HS-27A (cell line): ENCODE measurements at regions not wholly inside any gene's neighbourhood (a gene's known extent, or its start where the extent isn't known, plus 50 kb on each side); places are given as distances from the start of the nearest gene placed in this dataset.
"Not testable (repeated sequence)": the region's sequence is repeated elsewhere in the genome, so short reads cannot be mapped to it uniquely, and the experiment has no call there.

Experiments used
- DNase-seq: peaks from one replicate; pipeline ENCODE4 v3.0.0-alpha.2; 2012; ENCODE audit warnings: low read depth, missing footprints

GRCh38 chr11:103805688-103806009, 230.8 kb upstream of the DDI1 start:
- DNase-seq, result no peak

- no peak for DNase-seq
These were observed 230.1 kb upstream of the DDI1 start for GRCh38 chr11:103806130-103806895.

- DNase-seq, result no peak
These were observed 228.6 kb upstream of the DDI1 start for GRCh38 chr11:103807806-103808205.

- DNase-seq, result no peak
These were observed 228.2 kb upstream of the DDI1 start for GRCh38 chr11:103808252-103808651.

- no peak for DNase-seq
These were observed 224.5 kb upstream of the DDI1 start for GRCh38 chr11:103811870-103812455.

DNA sequence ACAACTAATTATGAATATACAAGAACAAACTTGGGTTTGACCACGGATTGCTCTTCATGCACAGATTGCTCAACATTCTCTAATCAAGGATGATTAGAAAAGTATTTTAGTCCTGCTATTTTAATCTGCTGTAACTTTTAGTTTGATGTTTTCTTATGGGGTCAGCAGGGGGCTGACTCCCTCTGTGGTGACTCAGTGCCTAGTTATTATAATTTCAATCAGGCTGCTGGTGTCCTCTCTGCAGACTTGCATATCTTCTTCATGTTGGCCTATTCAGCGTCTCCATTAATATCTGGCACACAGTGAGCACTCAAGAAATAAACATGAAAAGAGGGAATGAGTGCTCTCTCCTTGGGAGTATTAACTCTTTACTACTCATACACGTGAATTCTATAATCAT, 223.8 kb upstream of the DDI1 start:
- no peak for DNase-seq

GRCh38 chr11:103820345-103820744, 216.1 kb upstream of the DDI1 start:
- not testable (repeated sequence) for DNase-seq

DNA sequence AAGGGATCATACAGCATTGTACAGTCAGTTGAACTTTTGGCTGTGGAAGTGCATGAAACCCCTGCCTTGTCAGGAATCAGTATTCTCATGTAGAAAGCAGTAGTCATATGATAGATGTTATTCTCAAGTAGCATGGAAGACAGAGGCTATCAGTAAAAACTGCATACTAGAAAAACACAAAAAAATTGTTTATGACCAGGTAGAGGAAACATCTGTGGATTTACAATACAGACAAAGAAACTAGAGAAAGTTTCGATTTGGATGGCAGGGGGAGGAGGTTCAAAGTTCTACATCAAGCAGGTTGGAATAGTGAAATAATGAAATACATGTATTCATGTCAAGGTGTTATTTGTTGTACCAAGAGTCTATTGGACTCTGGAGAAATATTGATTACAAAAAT, 212.3 kb upstream of the DDI1 start:
- DNase-seq, result no peak

DNA sequence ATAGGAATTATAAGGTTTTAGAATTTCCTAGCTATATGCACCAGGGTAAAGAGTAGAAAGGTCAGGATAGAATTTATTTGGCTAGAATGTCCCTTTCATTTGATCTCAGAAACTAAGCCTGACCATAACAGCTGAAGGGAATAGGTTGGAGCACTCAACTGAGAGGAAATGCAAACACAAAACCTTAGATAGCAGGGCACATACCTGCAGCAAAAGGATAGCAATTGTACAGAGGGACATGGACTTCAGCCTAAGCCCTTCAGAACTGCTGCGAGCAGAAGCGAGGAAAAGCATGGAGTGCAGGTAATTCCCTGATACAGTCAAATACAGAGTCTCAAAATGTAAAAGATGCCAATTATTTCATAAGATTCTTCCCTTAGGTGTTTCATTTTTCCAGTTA, 211.0 kb upstream of the DDI1 start:
- DNase-seq, result no peak

- DNase-seq, result no peak
These were observed 209.6 kb upstream of the DDI1 start for GRCh38 chr11:103826856-103827255.

DNA sequence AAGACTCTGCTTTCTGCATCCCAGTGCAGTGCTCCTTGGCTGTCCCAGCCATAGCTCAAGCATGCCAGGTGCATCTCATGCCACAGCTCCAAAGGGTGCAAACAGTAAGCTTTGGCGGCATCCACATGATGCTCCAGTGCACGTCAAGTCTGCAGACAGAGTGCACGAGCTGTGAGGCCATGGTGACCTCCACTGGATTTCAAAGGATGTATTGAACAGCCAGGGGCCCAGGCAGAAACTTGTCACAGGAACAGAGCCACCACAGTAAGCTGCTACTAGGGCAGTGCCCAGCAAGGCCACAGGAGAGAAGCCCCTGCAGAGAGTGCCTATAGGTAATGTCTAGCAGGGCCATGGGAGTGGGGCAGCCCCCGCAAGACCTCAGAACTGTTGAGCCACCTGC, 206.8 kb upstream of the DDI1 start:
- no peak for DNase-seq

- DNase-seq, result no peak
These were observed 206.2 kb upstream of the DDI1 start for GRCh38 chr11:103830205-103830604.

GRCh38 chr11:103832762-103833161, 203.7 kb upstream of the DDI1 start:
- DNase-seq, result no peak

DNA sequence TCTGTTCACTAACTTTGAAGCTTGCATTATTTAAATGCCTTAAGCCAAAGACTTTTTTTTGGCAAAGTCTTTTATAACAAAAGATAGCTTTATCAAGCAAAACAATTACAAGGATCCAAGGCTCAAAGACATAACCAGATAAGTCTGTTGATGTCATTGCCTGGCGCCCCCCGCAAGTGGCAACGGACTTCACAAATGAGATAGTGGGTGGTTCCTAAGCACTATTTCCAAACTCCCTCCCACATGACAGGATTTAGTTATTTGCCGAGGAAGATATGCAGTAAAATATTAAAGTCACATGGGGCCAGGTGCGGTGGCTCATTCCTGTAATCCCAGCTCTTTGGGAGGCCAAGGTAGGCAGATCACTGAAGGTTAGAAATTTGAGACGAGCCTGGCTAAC, 194.2 kb upstream of the DDI1 start:
- no peak for DNase-seq

- no peak for DNase-seq
These were observed 193.6 kb upstream of the DDI1 start for GRCh38 chr11:103842795-103843194.

- DNase-seq, result no peak
These were observed 191.9 kb upstream of the DDI1 start for GRCh38 chr11:103844327-103845215.

DNA sequence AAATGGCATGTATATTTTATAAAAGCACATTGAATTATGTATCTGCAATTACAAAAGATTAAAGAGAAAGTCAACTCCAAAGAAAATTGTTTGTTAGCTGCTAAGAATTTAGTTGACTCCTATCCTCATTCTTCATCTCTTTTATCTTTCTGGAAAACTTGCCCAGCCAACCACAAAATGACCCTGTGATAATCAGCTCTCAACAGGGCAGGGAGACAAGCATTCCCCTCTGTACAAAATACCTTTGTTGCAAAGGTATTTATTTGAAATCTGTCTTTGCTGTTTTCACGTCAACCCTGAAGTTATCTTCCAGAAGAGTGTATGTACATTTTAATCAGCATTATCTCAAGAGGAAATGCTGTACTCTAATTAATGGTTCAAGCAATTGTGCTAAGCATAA, 191.1 kb upstream of the DDI1 start:
- no peak for DNase-seq

DNA sequence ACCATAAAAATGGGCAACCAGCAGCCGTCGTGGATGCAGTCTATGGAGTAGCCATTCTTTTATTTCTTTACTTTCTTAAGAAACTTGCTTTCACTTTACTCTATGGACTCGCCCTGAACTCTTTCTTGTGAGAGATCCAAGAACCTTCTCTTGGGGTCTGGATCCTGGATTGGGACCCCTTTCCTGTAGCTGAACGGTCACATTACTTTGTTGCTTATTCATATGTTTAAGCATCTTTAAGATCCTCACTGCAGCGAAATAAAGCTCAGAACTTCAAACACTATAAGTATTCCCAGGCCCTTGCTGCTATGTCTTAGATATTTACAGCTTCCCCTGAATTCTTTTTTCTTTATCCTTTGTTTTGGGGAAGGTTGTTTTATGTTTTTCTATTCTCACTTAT, 187.8 kb upstream of the DDI1 start:
- DNase-seq, result no peak

- DNase-seq, result no peak
These were observed 187.1 kb upstream of the DDI1 start for GRCh38 chr11:103849366-103849765.

DNA sequence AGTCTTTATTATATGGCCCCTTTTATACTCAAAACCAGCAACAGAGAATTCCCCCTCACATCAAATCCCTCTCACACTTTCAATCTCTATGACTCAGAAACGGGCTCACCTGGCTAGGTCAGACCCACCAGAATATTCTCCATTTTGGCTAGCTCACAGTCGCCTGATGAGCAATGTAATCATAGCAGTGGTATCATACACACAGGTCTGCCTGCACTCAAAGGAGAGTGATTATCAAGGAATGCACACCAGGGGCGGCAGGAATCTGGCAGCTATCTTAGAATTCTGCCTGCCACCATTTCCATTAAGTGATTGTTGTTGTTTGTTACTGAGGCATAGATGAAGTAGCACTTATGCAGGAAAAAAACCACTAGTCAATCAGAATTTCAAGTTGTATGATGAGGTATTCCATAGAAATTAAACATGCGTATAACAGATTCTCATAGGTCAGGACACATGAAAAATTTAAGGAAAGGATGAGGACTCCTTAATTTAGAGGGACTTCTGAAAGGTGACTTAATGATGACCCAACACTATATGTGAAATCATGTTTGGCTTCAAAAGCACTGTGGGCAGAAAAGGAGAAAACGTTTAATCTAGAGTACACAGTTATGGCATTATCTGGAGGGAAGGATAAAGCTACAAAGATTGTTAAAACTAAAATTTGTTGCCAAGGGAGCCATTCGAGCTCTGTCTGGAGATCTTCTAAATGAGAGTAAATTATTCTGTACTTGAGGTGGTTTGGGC, 185.8 kb upstream of the DDI1 start:
- no peak for DNase-seq

DNA sequence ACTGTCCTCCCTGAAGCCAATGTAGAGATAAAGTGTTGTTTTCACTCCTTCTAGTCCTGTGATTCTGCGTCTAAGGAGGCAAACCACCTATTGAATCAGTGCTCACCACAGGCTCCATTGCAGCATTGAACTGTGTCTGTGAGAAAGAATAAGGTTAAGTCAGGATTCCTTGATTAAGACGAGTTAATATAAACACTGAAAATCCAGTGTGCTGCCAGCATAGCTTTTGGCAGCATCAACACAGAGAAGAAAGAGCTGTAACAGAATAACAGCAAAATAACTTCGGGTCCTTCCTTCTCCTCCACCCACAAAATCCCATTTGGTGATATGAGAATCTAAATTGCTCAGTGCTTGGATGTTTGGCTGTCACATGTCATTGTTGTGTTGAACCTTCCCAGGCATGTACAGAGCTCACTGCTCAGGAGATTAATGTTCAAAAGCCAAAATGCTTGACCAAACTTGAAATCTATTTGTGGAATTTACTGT, 185.2 kb upstream of the DDI1 start:
- no peak for DNase-seq
